ENCODE measurements at regions not wholly inside any gene's neighbourhood (a gene's known extent, or its start where the extent isn't known, plus 50 kb on each side); places are given as distances from the start of the nearest gene placed in this dataset.

- H3K4me3 ChIP-seq (ENCODE audit: low read depth in 1 of 2, low read length in 2 of 2): no peak overlapping the region
- no peaks in the 10 kb centered on the region for H3K27me3 ChIP-seq (ENCODE audit: control insufficient read depth in 1 of 2, insufficient read depth in 2 of 2, low read length in 2 of 2)
- H3K27ac ChIP-seq (ENCODE audit: low read depth in 2 of 2, low read length in 1 of 2): no peak overlapping the region
- H3K9me3 ChIP-seq (ENCODE audit: control insufficient read depth in 2 of 2, insufficient read depth in 1 of 2, low read depth in 1 of 2, low read length in 1 of 2): no peaks in the 10 kb centered on the region
- H3K4me1 ChIP-seq (ENCODE audit: control insufficient read depth in 2 of 2, insufficient read depth in 2 of 2, low read length in 1 of 2): peaks cover 0 to 3% of the 10 kb centered on the region in 2 donors
- no peaks in the 10 kb centered on the region for H3K36me3 ChIP-seq (ENCODE audit: control insufficient read depth in 2 of 2, insufficient read depth in 2 of 2, low read length in 1 of 2)
These were observed 528.4 kb upstream of the RGMA start for GRCh38 chr15:93617443-93617842.

- H3K27me3 ChIP-seq (ENCODE audit: control insufficient read depth in 1 of 2, insufficient read depth in 2 of 2, low read length in 2 of 2): no peaks in the 10 kb centered on the region
- no peak overlapping the region for H3K4me3 ChIP-seq (ENCODE audit: low read depth in 1 of 2, low read length in 2 of 2)
- 74 to 82% methylated on average over 11 of the region's 11 CpGs for WGBS, 2 donors
- H3K36me3 ChIP-seq (ENCODE audit: control insufficient read depth in 2 of 2, insufficient read depth in 2 of 2, low read length in 1 of 2): no peaks in the 10 kb centered on the region
- H3K9me3 ChIP-seq (ENCODE audit: control insufficient read depth in 2 of 2, insufficient read depth in 1 of 2, low read depth in 1 of 2, low read length in 1 of 2): no peaks in the 10 kb centered on the region
- peaks cover 0 to 3% of the 10 kb centered on the region in 2 donors for H3K4me1 ChIP-seq (ENCODE audit: control insufficient read depth in 2 of 2, insufficient read depth in 2 of 2, low read length in 1 of 2)
- H3K27ac ChIP-seq (ENCODE audit: low read depth in 2 of 2, low read length in 1 of 2): peak overlapping the region in 1 of 2 donors; percentile 16
These were observed 525.5 kb upstream of the RGMA start for GRCh38 chr15:93614386-93615104.

GRCh38 chr15:93613386-93613785 is 524.4 kb upstream of the RGMA start:
- WGBS, 2 donors: 92 to 96% methylated on average over 3 of the region's 3 CpGs
- no peaks in the 10 kb centered on the region for H3K36me3 ChIP-seq (ENCODE audit: control insufficient read depth in 2 of 2, insufficient read depth in 2 of 2, low read length in 1 of 2)
- no peak overlapping the region for H3K4me3 ChIP-seq (ENCODE audit: low read depth in 1 of 2, low read length in 2 of 2)
- H3K9me3 ChIP-seq (ENCODE audit: control insufficient read depth in 2 of 2, insufficient read depth in 1 of 2, low read depth in 1 of 2, low read length in 1 of 2): no peaks in the 10 kb centered on the region
- H3K27ac ChIP-seq (ENCODE audit: low read depth in 2 of 2, low read length in 1 of 2): no peak overlapping the region
- H3K27me3 ChIP-seq (ENCODE audit: control insufficient read depth in 1 of 2, insufficient read depth in 2 of 2, low read length in 2 of 2): no peaks in the 10 kb centered on the region
- peaks cover 0 to 3% of the 10 kb centered on the region in 2 donors for H3K4me1 ChIP-seq (ENCODE audit: control insufficient read depth in 2 of 2, insufficient read depth in 2 of 2, low read length in 1 of 2)

DNA sequence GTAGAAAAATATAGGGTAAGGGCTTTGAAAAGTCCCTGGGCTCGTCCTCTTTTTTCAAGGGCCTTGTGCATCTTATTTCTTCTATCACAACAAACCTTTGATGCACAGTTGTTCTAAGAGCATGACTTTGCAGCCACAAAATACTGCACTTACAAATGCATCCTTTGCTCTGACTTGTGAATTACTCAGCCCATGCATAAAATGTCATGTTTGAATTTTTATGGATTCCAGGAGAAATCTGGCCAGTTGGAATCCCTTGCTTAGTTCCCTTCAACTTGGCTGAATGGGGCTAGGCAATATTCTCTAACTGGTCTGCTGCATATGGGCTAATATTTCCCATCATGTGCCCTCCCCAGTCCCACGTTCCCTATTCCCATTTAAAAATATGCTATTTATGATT is 523.9 kb upstream of the RGMA start:
- Histone ChIP-seq H3K9me3 (ENCODE audit: control insufficient read depth in 2 of 2, insufficient read depth in 1 of 2, low read depth in 1 of 2, low read length in 1 of 2) (no peaks in the 10 kb centered on the region), H3K27me3 (ENCODE audit: control insufficient read depth in 1 of 2, insufficient read depth in 2 of 2, low read length in 2 of 2) (no peaks in the 10 kb centered on the region), H3K36me3 (ENCODE audit: control insufficient read depth in 2 of 2, insufficient read depth in 2 of 2, low read length in 1 of 2) (no peaks in the 10 kb centered on the region), H3K27ac (ENCODE audit: low read depth in 2 of 2, low read length in 1 of 2) (no peak overlapping the region), H3K4me3 (ENCODE audit: low read depth in 1 of 2, low read length in 2 of 2) (no peak overlapping the region), H3K4me1 (ENCODE audit: control insufficient read depth in 2 of 2, insufficient read depth in 2 of 2, low read length in 1 of 2) (peaks cover 0 to 3% of the 10 kb centered on the region in 2 donors)
- WGBS, 2 donors: 79 to 83% methylated on average over 2 of the region's 2 CpGs

DNA sequence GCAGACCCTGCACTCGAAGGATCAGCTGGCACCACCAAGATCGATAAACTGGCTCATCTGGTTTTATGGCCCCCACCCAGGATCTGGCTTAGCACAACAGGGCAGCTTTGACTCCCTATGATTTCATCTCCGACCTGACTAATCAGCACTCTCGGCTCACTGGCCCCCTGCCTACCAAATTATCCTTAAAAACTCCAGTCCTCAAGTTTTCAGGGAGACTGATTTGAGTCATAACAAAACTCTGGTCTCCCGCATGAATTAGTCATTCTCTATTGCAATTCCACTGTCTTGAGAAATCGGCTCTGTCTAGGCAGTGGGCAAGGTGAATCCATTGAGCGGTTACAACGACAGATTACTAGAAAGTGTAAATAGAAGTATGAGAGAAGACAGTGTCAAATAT is 521.9 kb upstream of the RGMA start:
- WGBS, 2 donors: 80% methylated on average over 8 of the region's 8 CpGs
- Histone ChIP-seq H3K4me1 (ENCODE audit: control insufficient read depth in 2 of 2, insufficient read depth in 2 of 2, low read length in 1 of 2) (no peaks in the 10 kb centered on the region), H3K36me3 (ENCODE audit: control insufficient read depth in 2 of 2, insufficient read depth in 2 of 2, low read length in 1 of 2) (no peaks in the 10 kb centered on the region), H3K4me3 (ENCODE audit: low read depth in 1 of 2, low read length in 2 of 2) (no peak overlapping the region), H3K27ac (ENCODE audit: low read depth in 2 of 2, low read length in 1 of 2) (no peak overlapping the region), H3K27me3 (ENCODE audit: control insufficient read depth in 1 of 2, insufficient read depth in 2 of 2, low read length in 2 of 2) (no peaks in the 10 kb centered on the region), H3K9me3 (ENCODE audit: control insufficient read depth in 2 of 2, insufficient read depth in 1 of 2, low read depth in 1 of 2, low read length in 1 of 2) (no peaks in the 10 kb centered on the region)

- Histone ChIP-seq H3K4me3 (ENCODE audit: low read depth in 1 of 2, low read length in 2 of 2) (no peak overlapping the region), H3K36me3 (ENCODE audit: control insufficient read depth in 2 of 2, insufficient read depth in 2 of 2, low read length in 1 of 2) (no peaks in the 10 kb centered on the region), H3K27me3 (ENCODE audit: control insufficient read depth in 1 of 2, insufficient read depth in 2 of 2, low read length in 2 of 2) (no peaks in the 10 kb centered on the region), H3K27ac (ENCODE audit: low read depth in 2 of 2, low read length in 1 of 2) (no peak overlapping the region), H3K9me3 (ENCODE audit: control insufficient read depth in 2 of 2, insufficient read depth in 1 of 2, low read depth in 1 of 2, low read length in 1 of 2) (no peaks in the 10 kb centered on the region), H3K4me1 (ENCODE audit: control insufficient read depth in 2 of 2, insufficient read depth in 2 of 2, low read length in 1 of 2) (no peaks in the 10 kb centered on the region)
- WGBS, 2 donors: 60 to 73% methylated on average over 3 of the region's 3 CpGs
These were observed 519.7 kb upstream of the RGMA start for GRCh38 chr15:93608643-93609148.

GRCh38 chr15:93603550-93603949 is 514.5 kb upstream of the RGMA start:
- Histone ChIP-seq H3K4me3 (ENCODE audit: low read depth in 1 of 2, low read length in 2 of 2) (no peak overlapping the region), H3K27ac (ENCODE audit: low read depth in 2 of 2, low read length in 1 of 2) (no peak overlapping the region), H3K4me1 (ENCODE audit: control insufficient read depth in 2 of 2, insufficient read depth in 2 of 2, low read length in 1 of 2) (no peaks in the 10 kb centered on the region), H3K27me3 (ENCODE audit: control insufficient read depth in 1 of 2, insufficient read depth in 2 of 2, low read length in 2 of 2) (no peaks in the 10 kb centered on the region), H3K36me3 (ENCODE audit: control insufficient read depth in 2 of 2, insufficient read depth in 2 of 2, low read length in 1 of 2) (no peaks in the 10 kb centered on the region), H3K9me3 (ENCODE audit: control insufficient read depth in 2 of 2, insufficient read depth in 1 of 2, low read depth in 1 of 2, low read length in 1 of 2) (no peaks in the 10 kb centered on the region)
- 91 to 93% methylated on average over 2 of the region's 2 CpGs for WGBS, 2 donors

GRCh38 chr15:93587059-93587521 is 498.1 kb upstream of the RGMA start:
- H3K9me3 ChIP-seq (ENCODE audit: control insufficient read depth in 2 of 2, insufficient read depth in 1 of 2, low read depth in 1 of 2, low read length in 1 of 2): no peaks in the 10 kb centered on the region
- no peaks in the 10 kb centered on the region for H3K4me1 ChIP-seq (ENCODE audit: control insufficient read depth in 2 of 2, insufficient read depth in 2 of 2, low read length in 1 of 2)
- H3K27ac ChIP-seq (ENCODE audit: low read depth in 2 of 2, low read length in 1 of 2): no peak overlapping the region
- no peaks in the 10 kb centered on the region for H3K36me3 ChIP-seq (ENCODE audit: control insufficient read depth in 2 of 2, insufficient read depth in 2 of 2, low read length in 1 of 2)
- no peaks in the 10 kb centered on the region for H3K27me3 ChIP-seq (ENCODE audit: control insufficient read depth in 1 of 2, insufficient read depth in 2 of 2, low read length in 2 of 2)
- H3K4me3 ChIP-seq (ENCODE audit: low read depth in 1 of 2, low read length in 2 of 2): no peak overlapping the region

DNA sequence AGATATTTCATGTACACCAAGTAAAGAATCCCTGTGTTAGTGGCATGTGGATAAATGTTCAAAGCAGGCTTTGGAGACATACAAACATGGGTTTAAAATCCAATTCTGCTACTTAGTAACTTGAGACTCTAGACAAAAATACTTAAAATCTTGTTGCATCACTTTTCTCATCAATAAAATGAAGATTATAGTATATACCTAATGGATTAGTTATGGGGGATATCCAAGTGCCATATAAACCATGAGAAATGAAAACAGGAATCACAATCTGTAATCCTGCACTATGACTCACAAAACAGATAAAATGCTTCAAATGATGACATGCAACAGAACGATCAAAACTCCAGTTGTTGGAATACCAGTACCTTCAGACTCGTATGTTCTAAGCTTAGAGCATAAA is 496.0 kb upstream of the RGMA start:
- H3K27me3 ChIP-seq (ENCODE audit: control insufficient read depth in 1 of 2, insufficient read depth in 2 of 2, low read length in 2 of 2): no peaks in the 10 kb centered on the region
- H3K36me3 ChIP-seq (ENCODE audit: control insufficient read depth in 2 of 2, insufficient read depth in 2 of 2, low read length in 1 of 2): no peaks in the 10 kb centered on the region
- H3K4me1 ChIP-seq (ENCODE audit: control insufficient read depth in 2 of 2, insufficient read depth in 2 of 2, low read length in 1 of 2): no peaks in the 10 kb centered on the region
- H3K4me3 ChIP-seq (ENCODE audit: low read depth in 1 of 2, low read length in 2 of 2): no peak overlapping the region
- no peak overlapping the region for H3K27ac ChIP-seq (ENCODE audit: low read depth in 2 of 2, low read length in 1 of 2)
- no peaks in the 10 kb centered on the region for H3K9me3 ChIP-seq (ENCODE audit: control insufficient read depth in 2 of 2, insufficient read depth in 1 of 2, low read depth in 1 of 2, low read length in 1 of 2)
- 67 to 68% methylated on average over 2 of the region's 2 CpGs for WGBS, 2 donors

- Histone ChIP-seq H3K4me3 (ENCODE audit: low read depth in 1 of 2, low read length in 2 of 2) (no peak overlapping the region), H3K36me3 (ENCODE audit: control insufficient read depth in 2 of 2, insufficient read depth in 2 of 2, low read length in 1 of 2) (no peaks in the 10 kb centered on the region), H3K4me1 (ENCODE audit: control insufficient read depth in 2 of 2, insufficient read depth in 2 of 2, low read length in 1 of 2) (no peaks in the 10 kb centered on the region), H3K9me3 (ENCODE audit: control insufficient read depth in 2 of 2, insufficient read depth in 1 of 2, low read depth in 1 of 2, low read length in 1 of 2) (no peaks in the 10 kb centered on the region), H3K27ac (ENCODE audit: low read depth in 2 of 2, low read length in 1 of 2) (no peak overlapping the region), H3K27me3 (ENCODE audit: control insufficient read depth in 1 of 2, insufficient read depth in 2 of 2, low read length in 2 of 2) (no peaks in the 10 kb centered on the region)
- WGBS, 2 donors: 71 to 88% methylated on average over 4 of the region's 4 CpGs
These were observed 495.0 kb upstream of the RGMA start for GRCh38 chr15:93583968-93584367.

Measured in esophagus (tissue), 2 donors.